NCI-H187 treated with DMSO at 0.1 percent for 48 hours (cell line): ENCODE measurements at regions not wholly inside any gene's neighbourhood (a gene's known extent, or its start where the extent isn't known, plus 50 kb on each side); places are given as distances from the start of the nearest gene placed in this dataset.

Experiments used
- DNase-seq: peaks from one replicate; lab custom pipeline; 2025; lab: John Stamatoyannopoulos, UW

- DNase-seq, result no peak
Observed at GRCh38 chr20:54364365-54364764, 111.0 kb upstream of the DOK5 start.

- no peak for DNase-seq
Observed at GRCh38 chr20:54364919-54365318, 110.5 kb upstream of the DOK5 start.

GRCh38 chr20:54366669-54367344, 108.6 kb upstream of the DOK5 start:
- DNase-seq, result no peak

- no peak for DNase-seq
Observed at GRCh38 chr20:54368570-54368969, 106.8 kb upstream of the DOK5 start.

- DNase-seq, result no peak
Observed at GRCh38 chr20:54372313-54372712, 103.1 kb upstream of the DOK5 start.

- no peak for DNase-seq
Observed at GRCh38 chr20:54377992-54378773, 97.2 kb upstream of the DOK5 start.

- DNase-seq, result no peak
Observed at GRCh38 chr20:54379893-54380584, 95.4 kb upstream of the DOK5 start.

- DNase-seq, result peak; percentile 29
Observed at GRCh38 chr20:54382419-54382818, 93.0 kb upstream of the DOK5 start.

- DNase-seq, result no peak
Observed at GRCh38 chr20:54385746-54386145, 89.6 kb upstream of the DOK5 start.

- no peak for DNase-seq
Observed at GRCh38 chr20:54389596-54390280, 85.7 kb upstream of the DOK5 start.

- no peak for DNase-seq
Observed at GRCh38 chr20:54397292-54398140, 77.9 kb upstream of the DOK5 start.

- no peak for DNase-seq
Observed at GRCh38 chr20:54398814-54399213, 76.6 kb upstream of the DOK5 start.

- no peak for DNase-seq
Observed at GRCh38 chr20:54405540-54405939, 69.9 kb upstream of the DOK5 start.

GRCh38 chr20:54407459-54407858, 67.9 kb upstream of the DOK5 start:
- DNase-seq, result no peak

GRCh38 chr20:54415967-54416366, 59.4 kb upstream of the DOK5 start:
- no peak for DNase-seq

GRCh38 chr20:54416770-54417169, 58.6 kb upstream of the DOK5 start:
- no peak for DNase-seq

- DNase-seq, result no peak
Observed at GRCh38 chr20:54419531-54419930, 55.9 kb upstream of the DOK5 start.
